GM12874 (cell line): ENCODE measurements at regions not wholly inside any gene's neighbourhood (a gene's known extent, or its start where the extent isn't known, plus 50 kb on each side); places are given as distances from the start of the nearest gene placed in this dataset.

Experiments used
- CTCF ChIP-seq: IDR thresholded peaks from 2 replicates; pipeline ENCODE4 v1.5.1; 2011; ENCODE audit warnings: low read depth, mild to moderate bottlenecking, control low read depth, low read length, moderate library complexity; ENCODE audit not compliant: insufficient read depth

GRCh38 chr1:229882621-229883020, 184.4 kb upstream of the GALNT2 start:
- TF ChIP-seq CTCF = no peak

- TF ChIP-seq CTCF = no peak
These were observed 183.4 kb upstream of the GALNT2 start for GRCh38 chr1:229883504-229884200.

- TF ChIP-seq CTCF = no peak
These were observed 182.3 kb upstream of the GALNT2 start for GRCh38 chr1:229884765-229885164.

- no peak for TF ChIP-seq CTCF
These were observed 181.2 kb upstream of the GALNT2 start for GRCh38 chr1:229885568-229886495.

GRCh38 chr1:229886636-229887035, 180.4 kb upstream of the GALNT2 start:
- no peak for TF ChIP-seq CTCF

- TF ChIP-seq CTCF = no peak
These were observed 179.8 kb upstream of the GALNT2 start for GRCh38 chr1:229887043-229887822.

- TF ChIP-seq CTCF = no peak
These were observed 178.9 kb upstream of the GALNT2 start for GRCh38 chr1:229888157-229888556.
